Nephron (organoid): ENCODE measurements at regions not wholly inside any gene's neighbourhood (a gene's known extent, or its start where the extent isn't known, plus 50 kb on each side); places are given as distances from the start of the nearest gene placed in this dataset.

Experiments used
- H3K27ac Mint-ChIP-seq, 3 experiments: 2 replicates each; pipeline ENCODE4 v1.8.0; 2020; ENCODE audit warnings: mixed read lengths in 3 of 3, mild to moderate bottlenecking in 2 of 3, moderate library complexity in 1 of 3
- H3K27me3 Mint-ChIP-seq: 2 replicates; pipeline ENCODE4 v1.8.0; 2021; ENCODE audit warnings: low read depth, mild to moderate bottlenecking, moderate library complexity, mixed read lengths
- H3K36me3 Mint-ChIP-seq: 2 replicates; pipeline ENCODE4 v1.8.0; 2020; ENCODE audit warnings: low read depth, mixed read lengths
- H3K4me1 Mint-ChIP-seq: 2 replicates; pipeline ENCODE4 v1.8.0; 2020; ENCODE audit warnings: mixed read lengths
- H3K4me3 Mint-ChIP-seq, 3 experiments: 2 replicates each; pipeline ENCODE4 v1.8.0; 2020; ENCODE audit warnings: mild to moderate bottlenecking in 3 of 3, mixed read lengths in 3 of 3, moderate library complexity in 2 of 3
- H3K9me3 Mint-ChIP-seq: 2 replicates; pipeline ENCODE4 v1.8.0; 2020; ENCODE audit warnings: mixed read lengths
- CTCF ChIP-seq, 3 experiments: fragments of 200-600 bp; sonication (generic); IDR thresholded peaks; one replicate each; pipeline ENCODE4 v1.5.0; 2021; ENCODE audit warnings: antibody characterized with exemption in 3 of 3; ENCODE audit not compliant: unreplicated experiment in 3 of 3

DNA sequence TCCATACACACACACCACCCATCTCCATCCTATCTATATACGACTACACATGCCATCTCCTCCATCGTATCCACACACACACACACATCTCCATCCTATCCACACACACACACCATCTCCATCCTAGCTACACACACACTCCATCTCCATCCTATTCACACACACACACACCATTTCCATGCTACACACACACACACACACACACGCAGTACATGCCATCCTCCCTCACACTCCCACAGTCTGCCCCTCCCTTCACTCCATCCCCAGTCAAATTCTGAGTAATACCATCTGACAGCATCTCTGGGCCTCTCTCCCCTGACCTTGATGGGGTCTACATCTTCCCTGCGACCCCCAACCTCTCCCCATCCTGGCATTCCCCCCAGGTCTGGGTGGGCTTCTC, 193.8 kb upstream of the LHX5 start:
- Mint-ChIP-seq H3K27ac (no peak overlapping the region), H3K9me3 (no peaks in the 10 kb centered on the region), H3K27me3 (peaks cover 38% of the 10 kb centered on the region), H3K36me3 (no peaks in the 10 kb centered on the region), H3K4me3 (no peak overlapping the region), H3K4me1 (no peaks in the 10 kb centered on the region)
- no peak for TF ChIP-seq CTCF (IDR thresholded peaks at IDR 0.05; ENCODE audit: unreplicated experiment in 3 of 3)

DNA sequence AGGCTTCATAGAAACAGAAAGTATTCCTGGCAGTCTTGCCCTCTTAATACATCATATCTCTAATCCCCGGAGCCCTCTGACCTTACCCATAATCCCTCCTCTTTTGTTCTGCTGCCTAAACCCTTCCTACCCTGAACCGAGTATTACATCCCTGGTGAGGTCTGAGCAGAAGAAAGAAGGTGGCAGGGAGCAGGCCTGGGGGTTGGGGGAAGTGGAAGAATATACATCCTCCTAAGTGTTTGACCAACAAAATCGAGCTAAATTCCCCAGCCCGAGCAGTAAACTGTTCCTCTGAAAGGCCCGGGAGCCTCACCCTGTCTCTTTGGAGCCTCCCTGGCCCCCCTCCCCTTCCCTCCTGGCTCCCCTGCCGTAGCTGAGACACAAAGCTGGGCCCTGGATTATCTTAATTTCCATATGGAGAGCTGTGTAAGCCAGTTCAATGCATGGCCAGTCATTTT, 192.6 kb upstream of the LHX5 start:
- Mint-ChIP-seq H3K27me3 (peaks cover 27% of the 10 kb centered on the region), H3K4me3 (no peak overlapping the region), H3K9me3 (no peaks in the 10 kb centered on the region), H3K27ac (no peak overlapping the region), H3K36me3 (no peaks in the 10 kb centered on the region), H3K4me1 (no peaks in the 10 kb centered on the region)
- no peak for TF ChIP-seq CTCF (IDR thresholded peaks at IDR 0.05; ENCODE audit: unreplicated experiment in 3 of 3)

DNA sequence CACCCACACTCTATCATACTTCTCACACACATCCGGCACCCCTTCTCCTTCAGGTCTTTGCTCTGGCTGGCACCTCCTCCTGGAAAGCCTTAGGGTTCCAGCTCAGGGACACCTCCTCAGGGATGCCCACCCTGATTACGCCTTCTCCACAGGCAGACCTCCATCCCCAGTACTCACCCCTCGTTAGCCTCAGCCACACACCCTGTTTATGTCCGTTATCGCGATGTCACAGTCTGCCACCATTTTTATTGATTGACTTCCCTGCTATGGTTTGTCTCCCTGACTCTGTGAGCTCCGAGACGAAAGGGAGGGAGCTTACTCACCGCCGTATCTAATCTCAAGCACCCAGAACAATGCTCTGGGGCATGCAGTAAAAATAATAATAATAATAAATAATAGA, 191.7 kb upstream of the LHX5 start:
- no peaks in the 10 kb centered on the region for H3K36me3 Mint-ChIP-seq
- no peak overlapping the region for H3K27ac Mint-ChIP-seq
- H3K9me3 Mint-ChIP-seq = peaks cover 2% of the 10 kb centered on the region
- TF ChIP-seq CTCF (IDR thresholded peaks at IDR 0.05; ENCODE audit: unreplicated experiment in 3 of 3) = no peak
- no peak overlapping the region for H3K4me3 Mint-ChIP-seq
- peaks cover 30% of the 10 kb centered on the region for H3K27me3 Mint-ChIP-seq
- no peaks in the 10 kb centered on the region for H3K4me1 Mint-ChIP-seq

GRCh38 chr12:113660936-113661335, 189.3 kb upstream of the LHX5 start:
- Mint-ChIP-seq H3K27me3 (peaks cover 22% of the 10 kb centered on the region), H3K4me1 (no peaks in the 10 kb centered on the region), H3K4me3 (no peak overlapping the region), H3K27ac (no peak overlapping the region), H3K36me3 (no peaks in the 10 kb centered on the region), H3K9me3 (peaks cover 9% of the 10 kb centered on the region)
- TF ChIP-seq CTCF (IDR thresholded peaks at IDR 0.05; ENCODE audit: unreplicated experiment in 3 of 3) = no peak

DNA sequence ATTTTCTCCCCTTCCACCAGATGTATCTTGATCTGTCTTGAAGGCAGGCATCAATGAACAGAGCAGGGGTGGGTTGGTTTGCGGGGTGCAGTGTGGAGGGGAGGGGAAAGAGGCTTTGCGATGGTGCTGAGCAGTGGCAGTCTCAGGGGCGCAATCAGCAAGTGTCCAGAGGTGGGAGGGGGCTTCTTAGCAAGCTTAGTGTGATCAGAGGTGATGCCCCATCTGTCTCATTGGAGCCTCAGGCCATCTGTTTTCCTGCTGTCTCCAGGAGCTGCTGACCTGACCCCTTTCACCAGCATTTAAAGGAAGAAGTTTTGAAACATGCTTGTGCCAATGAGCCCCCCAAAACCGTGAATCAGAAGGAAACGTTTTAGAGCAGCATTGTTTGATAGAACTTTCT, 187.7 kb upstream of the LHX5 start:
- no peaks in the 10 kb centered on the region for H3K4me1 Mint-ChIP-seq
- H3K27me3 Mint-ChIP-seq = peaks cover 22% of the 10 kb centered on the region
- H3K36me3 Mint-ChIP-seq = no peaks in the 10 kb centered on the region
- no peak overlapping the region for H3K27ac Mint-ChIP-seq
- TF ChIP-seq CTCF (IDR thresholded peaks at IDR 0.05; ENCODE audit: unreplicated experiment in 3 of 3) = no peak
- H3K9me3 Mint-ChIP-seq = peaks cover 14% of the 10 kb centered on the region
- no peak overlapping the region for H3K4me3 Mint-ChIP-seq

GRCh38 chr12:113659015-113659414, 187.3 kb upstream of the LHX5 start:
- Mint-ChIP-seq H3K27me3 (peaks cover 22% of the 10 kb centered on the region), H3K4me3 (no peak overlapping the region), H3K9me3 (peaks cover 14% of the 10 kb centered on the region), H3K27ac (no peak overlapping the region), H3K36me3 (no peaks in the 10 kb centered on the region), H3K4me1 (no peaks in the 10 kb centered on the region)
- no peak for TF ChIP-seq CTCF (IDR thresholded peaks at IDR 0.05; ENCODE audit: unreplicated experiment in 3 of 3)
